Activated naive CD4-positive, alpha-beta T cell (primary cell): ENCODE measurements at regions not wholly inside any gene's neighbourhood (a gene's known extent, or its start where the extent isn't known, plus 50 kb on each side); places are given as distances from the start of the nearest gene placed in this dataset.
"Not testable (repeated sequence)": the region's sequence is repeated elsewhere in the genome, so short reads cannot be mapped to it uniquely, and the experiment has no call there.

Source experiments
- DNase-seq, 4 experiments: peaks; one replicate each; lab custom pipeline; 2025; lab: John Stamatoyannopoulos, UW

DNA sequence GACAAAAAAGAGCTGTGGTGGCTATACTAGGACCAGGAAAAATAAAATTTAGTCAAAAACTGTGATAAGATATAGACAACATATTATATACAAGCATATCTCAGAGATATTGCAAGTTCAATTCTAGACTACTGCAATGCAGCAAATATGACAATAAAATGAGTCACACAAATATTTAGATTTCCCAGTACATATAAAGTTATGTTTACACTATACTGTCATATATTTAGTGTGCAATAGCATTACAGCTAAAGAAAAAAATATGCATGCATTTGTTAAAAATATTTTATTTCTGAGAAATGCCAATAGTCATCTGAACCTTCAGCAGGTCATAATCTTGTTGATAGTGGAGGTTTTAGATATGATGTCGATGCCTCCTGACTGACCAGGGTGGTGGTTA is 72.1 kb downstream of the AKR1C4 start:
- DNase-seq, result no peak

DNA sequence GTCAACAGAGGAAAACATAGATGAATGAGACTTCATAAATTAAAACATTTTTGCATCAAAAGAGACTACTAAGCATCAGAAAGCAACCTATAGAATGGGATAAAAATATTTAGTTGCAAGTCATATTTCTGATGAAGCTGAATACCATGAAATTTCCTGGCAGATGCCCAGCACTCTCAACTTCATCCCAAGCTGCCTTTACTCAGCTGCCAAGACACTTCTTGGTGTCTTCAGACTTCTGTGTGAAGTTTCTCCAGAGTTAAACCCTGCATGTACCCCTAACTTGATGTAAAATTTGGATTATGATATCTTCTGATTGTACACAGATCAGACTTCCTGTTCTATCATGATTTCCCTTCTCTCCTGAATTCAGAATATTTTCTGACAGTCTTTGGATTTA is 73.2 kb downstream of the AKR1C4 start:
- DNase-seq, result no peak

DNA sequence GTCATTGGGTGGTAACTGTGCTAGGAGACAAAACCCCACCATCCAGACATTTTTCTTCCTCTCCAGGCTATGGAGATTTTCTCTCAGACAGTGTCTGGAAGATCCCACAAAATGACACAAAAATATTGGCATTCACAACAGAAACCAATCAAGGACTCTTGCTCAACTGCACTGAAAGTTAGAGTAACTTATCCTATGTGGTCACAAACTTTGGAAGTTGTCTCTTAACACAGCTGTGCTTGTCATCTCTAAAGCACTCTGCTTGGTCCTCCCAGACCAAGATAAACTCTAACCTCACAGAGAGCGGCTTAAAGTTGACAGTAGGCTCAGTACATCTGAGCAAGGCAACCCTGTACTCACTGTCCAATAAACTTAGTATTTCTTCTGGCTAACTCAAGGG is 74.9 kb downstream of the AKR1C4 start:
- no peak for DNase-seq

DNA sequence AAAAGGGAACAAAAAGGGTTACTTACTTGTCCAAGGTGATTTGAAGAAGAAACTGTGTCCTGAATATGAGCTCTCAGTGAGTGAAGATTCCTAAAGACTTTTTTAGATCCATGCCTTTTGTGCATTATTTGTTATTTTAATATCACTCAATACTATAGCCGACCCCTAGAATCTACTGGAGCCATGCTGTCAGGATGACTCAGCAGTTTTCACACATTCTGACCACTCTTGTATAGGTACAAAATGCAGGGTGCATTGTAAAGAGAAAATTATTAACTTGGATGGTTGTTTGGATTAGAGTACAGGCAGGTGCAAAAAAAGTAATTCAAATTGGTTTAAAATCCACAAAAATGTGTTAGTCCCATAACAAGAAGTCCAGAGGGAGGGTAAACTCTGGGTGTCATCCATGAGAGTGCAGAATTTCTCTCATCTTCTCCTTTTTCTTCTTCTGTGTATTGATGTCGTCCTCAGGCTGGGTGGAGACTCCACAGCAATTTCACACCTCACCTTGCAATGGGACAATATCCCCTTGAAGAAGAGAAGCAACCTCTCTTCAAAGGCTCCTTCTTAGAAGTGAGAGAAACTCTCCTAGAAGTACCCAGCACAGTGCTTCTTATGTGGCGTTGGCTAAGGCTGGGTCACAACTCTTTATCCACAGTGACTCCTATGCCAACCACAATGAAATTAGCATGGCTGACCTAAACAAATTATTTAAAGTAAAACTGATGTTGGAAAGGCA is 75.6 kb downstream of the AKR1C4 start:
- DNase-seq, result no peak

DNA sequence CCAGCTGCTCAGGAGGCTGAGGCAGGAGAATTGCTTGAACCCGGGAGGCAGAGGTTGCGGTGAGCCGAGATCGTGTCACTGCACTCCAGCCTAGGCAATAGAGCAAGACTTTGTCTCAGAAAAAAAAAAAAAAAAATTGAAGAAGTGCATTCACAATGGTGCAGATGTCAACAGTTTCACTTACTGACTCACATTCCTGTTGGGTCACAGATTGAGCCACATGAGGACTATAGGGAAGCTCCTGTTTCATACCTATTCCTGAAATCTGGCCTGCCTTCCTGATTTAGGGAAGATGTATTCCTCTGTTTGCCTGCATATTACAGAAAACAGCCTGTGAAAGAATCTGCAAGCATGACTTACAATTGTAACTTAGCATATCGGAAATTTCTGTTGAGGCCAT is 78.2 kb downstream of the AKR1C4 start:
- no peak for DNase-seq

DNA sequence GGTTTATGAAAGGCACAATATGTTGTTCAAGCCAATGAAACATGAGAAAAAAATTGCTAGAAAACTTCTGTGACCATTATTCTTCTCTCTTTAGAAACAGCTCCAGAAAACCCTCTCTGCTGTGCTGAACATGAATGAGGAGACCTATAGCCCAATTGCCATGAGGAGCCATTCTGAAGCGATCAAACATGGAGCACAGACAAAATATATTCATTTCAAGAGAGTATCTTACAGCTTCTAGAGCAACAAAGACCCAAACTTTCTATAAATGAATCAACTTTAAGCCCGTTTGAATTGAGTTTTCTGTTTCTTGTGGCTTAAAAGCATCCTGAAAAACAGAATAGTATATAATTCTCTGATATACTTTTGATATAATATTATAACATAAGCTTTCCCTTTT is 83.4 kb upstream of the UCN3 start:
- DNase-seq, result no peak

DNA sequence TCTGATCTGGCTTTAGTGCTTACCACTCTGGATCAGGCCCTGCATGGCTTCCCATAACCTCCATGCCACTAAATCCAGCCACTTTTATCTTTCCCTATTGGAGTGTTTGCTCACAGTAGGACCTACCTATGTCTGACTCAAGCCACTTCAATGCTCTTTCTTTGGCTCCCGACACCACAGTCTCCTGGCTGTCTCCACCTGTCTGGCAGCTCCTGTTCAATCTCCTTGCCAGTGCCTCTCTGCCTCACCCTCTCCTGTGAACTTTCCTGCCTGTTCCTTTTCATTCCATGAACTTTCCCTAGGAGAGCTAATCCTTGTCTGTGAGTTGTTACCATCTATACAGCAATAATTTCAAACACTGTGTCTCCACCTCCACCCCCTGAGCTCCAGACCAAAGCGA is 82.6 kb upstream of the UCN3 start:
- no peak for DNase-seq

DNA sequence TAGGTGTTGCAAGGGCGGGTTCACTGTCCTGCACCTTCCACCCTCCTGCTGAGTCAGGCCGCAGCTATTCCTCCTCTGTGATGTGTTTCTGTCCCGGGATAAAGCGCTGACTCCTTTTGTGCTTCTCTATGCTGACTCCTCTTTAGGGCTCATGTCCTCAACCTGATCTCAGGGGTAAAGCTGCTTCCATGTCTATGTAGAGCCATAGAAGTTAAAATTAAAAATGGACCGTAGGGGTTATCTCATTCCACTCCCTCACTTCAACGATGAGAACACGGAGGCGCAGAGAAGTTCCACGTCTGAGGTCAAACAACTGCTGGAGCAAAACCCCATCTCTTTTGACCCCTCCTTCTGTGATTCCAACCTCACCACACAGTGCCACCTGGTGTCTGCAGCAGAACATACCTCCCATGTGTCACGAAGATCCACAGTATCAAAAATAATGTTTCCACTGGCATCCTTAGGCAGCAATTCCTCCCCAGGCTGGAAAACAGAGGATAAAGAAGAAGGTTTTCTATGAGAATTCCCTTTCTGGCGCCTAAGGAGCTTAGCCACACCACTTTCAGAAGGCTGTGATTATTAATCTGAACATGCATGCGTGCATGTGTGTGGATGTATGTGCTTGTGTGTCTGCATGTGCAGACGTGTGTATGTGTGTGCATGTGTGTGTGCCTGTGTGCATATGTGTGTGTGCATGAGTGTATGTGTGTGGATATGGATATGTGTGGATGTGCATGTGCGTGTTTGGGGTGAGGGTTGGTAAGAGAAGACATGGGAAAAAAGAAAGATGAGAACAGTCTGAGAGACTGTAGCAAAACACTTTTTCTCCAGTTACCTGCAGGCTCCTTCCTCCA is 81.2 kb upstream of the UCN3 start:
- DNase-seq, result peak in 2 of 4 experiments; percentile 11 to 44

DNA sequence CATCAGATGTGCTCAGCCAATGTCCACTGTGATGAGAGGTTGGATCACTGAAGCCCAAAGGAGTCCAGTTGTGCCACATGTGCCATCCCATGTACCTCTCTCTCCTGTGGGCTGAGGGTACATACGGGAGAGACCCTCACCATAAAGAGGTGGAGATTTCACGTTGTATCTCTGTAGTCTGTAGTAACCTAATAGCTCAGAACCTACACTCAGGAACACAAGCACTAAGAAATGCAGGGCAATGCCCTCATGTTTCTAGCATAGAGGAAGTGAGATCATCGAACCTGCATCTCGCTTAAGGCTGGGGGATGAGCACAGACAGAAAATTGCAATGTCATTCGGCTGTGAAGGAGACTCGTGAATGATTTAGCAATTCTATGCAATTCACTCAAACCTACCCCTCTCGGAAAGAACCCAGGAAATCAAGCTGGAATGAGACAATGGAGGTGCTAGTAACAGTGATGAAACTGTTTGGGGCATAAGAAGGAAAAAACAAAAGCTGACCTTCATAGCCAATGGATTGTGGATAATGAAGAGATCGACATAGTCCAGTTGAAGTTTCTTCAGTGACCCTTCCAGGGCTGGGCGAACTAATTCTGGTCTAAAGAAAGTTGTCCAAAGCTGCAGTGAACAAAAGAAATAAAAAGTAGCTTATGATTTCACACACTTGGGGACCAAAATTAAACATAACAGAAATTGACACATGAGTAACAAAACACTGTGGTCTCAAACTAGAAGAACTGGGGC is 80.3 kb upstream of the UCN3 start:
- no peak for DNase-seq

DNA sequence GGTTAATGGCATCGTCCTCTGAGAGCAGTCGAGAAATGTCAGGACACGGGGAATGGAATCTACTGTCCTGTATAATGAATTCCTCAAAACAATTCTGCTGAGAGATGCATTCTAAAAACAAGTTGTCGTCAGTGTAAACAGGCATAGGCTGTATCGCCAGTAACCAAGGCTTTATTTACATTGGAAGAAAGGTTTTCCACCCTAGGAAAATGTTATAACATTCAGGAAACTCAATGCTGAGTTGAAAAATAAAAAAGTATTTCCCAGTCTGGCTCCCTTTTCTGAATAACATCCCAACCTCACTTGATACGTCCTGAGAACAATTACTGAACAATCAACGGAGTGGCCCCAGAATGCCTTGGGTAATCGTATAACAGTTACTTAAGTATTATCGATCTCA is 79.6 kb upstream of the UCN3 start:
- DNase-seq, result no peak

DNA sequence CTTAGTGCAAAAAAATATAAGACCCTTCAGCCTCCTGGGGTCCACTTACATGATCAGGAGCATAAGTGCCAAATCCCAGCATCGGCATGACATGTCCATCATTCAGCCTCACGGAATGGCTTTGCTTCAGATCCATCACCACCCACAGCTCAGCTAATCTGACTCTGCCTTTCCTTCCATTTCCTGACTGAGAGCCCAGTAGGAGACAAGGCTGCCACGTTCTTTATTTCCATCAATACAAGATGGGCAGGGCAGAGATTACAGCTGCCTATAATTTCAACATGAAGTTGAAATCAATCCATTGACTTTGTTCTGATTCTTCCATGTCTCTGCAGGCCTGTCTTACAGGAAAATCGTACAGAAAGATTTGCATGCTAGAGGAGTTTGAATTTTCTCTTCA is 76.4 kb upstream of the UCN3 start:
- DNase-seq, result no peak

DNA sequence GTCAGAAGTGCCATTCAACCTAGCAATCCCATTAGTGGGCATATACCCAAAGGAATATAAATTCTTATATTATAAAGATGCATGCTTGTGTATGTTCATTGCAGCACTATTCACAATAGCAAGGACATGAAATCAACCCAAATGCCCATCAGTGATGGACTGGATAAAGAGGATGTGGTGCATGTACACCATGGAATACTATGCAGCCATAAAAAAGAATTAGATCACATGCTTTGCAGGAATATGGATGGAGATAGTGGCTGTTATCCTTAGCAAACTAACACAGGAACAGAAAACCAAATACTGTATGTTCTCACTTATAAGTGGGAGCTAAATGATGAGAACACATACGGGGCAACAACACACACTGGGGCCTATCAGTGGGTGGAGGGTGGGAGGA is 75.5 kb upstream of the UCN3 start:
- DNase-seq, result not testable (repeated sequence)

DNA sequence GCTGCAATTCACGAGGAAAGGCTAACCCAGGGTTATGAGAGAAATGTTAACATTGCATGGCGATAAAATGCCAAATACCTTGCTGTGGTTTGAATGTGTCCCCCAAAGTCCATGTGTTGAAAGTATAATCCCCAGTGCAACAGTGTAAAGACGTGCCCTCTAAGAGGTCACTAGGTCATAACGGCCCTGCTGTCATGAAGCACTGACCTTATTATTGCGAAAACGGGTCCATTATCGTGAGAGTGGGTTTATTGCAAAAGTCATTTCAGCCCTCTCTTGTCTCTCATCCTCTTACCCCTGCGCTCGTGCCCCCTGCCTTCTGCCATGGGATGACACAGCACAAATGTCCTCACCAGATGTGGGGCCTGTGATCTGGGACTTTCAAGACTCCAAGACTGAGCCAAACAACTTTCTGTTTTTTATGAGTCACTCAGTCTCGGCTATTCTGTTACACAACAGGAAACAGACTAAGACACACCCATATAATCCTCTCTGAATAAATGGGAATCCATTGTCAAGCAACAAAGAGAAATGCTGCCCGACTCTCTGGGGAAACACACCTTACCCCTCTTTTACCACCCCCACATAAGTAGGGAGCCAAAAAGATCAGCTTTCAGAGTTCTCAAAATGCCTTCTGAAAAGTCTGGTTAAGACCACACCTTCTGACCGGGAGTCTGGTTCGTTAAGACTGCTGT is 73.1 kb upstream of the UCN3 start:
- DNase-seq, result peak in 1 of 4 experiments; percentile 54

DNA sequence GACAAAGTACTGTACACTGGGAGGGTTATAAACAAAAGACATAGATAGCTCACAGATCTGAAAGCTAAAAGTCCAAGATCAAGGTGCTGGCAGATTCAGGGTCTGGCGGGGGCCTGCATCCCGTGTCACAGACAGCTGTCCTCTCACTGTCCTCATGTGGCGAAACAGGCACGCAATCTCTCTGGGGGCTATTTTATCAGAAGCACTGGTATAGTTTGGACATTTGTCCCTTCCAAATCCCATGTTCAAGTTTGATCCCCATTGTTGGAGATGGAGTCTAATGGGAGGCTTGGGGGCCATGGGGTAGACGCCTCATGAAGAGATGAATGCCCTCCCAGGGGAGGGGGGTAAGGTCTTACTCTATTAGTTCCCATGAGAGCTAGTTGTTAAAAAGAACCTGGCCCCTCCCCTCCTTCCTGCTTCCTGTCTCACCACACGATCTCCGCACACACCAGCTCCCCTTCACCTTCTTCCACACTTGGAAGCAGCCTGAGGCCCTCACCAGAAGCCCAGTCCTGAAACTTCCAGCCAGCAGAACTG is 72.5 kb upstream of the UCN3 start:
- peak in 1 of 4 experiments; percentile 22 for DNase-seq

DNA sequence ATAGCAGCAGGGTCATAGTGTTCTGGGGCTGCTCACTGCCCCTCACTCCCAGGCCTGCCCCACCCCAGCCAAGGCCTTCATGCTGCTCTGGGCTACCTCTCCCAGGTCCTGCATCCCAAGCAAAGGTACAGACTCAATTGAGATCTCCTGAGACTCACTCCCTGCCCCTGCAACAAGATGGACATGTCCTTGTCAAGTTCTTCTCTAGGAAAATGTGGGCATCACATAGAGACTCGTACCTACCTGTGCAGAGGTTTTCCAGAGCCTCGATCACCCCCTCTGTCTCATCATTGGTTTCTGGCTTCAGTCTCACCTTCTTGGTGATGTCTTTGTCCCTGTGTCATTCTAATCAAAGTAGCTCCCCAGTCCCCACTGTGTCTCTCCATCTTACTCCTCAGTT is 71.8 kb upstream of the UCN3 start:
- not testable (repeated sequence) for DNase-seq

DNA sequence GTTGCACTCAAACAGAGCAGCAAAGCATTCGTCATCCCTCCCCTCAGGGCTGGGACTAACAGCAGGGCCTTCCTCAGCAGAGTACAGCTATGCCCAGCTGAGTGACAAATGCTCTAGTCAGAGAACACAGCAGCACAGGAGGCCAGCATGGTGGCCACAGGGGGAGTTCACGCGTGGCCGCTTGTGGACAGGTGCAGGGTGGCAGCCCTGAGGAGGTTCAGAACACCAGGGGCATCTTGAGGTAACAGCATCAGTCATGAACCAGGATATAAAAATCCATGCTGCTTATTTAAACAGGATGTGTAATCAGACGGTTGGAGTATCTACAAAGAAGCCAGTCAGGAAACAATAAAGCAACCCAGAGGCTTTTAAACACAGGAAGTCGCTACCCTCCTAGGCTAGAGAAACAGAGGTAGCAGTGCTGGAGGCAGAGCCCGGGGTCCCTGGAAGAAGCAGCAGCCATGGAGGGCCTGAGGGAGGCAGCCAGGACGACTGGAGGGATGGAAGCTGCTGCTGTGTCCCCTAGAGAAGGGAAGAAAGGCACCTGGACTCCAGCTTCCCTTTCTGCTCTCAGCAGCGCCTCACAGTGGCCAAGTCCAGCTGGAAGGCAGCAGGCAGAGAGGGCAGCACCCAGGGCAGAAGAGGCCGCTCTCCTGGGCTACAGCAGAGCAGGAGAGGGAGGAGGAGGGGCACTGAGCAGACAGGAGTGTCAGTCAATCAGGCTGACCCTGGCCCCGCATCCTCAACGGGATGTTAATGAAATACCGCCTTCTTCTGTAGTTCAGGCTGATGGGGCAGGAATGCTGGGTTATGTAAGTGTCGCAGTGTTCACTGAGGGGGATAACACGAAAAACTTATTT is 70.8 kb upstream of the UCN3 start:
- peak in 2 of 4 experiments; percentile 42 to 56 for DNase-seq

DNA sequence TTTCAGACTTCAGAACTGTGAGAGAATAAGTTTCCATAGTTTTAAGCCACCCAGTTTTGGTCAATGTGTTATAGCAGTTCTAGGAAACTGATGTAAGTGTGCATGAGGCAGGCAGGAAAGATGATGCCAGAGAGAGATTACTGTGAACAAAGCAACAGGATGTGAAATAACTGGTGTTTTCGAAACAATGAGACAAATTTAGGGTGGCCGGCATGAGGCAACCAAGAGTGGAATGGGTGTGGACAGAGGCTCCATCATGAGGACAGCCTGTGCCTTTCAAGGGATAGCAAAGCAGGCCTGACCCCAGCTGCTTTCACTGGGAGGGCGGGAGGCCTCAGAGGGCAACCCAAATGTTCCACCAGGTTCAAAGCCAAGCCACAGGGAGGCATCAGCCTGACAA is 67.3 kb upstream of the UCN3 start:
- DNase-seq, result no peak

DNA sequence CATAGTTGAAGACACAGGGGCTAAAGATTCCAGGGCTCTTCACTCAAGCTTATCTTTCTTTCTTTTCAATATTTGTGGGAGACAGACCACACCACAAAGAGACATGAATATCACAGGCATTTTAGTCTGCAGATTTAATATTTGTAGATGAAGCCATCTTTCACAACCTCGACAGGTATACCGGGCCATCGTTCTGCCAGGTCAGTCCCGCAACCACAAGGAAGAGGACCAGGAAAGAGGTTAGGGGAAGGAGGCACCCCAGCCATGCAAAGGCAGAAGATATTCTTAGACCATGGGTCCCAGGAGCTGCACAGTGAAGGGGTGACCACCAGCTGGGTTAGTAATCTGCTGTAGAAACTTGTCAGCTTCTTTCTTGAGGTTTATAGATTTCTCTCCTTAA is 66.8 kb upstream of the UCN3 start:
- DNase-seq, result no peak

DNA sequence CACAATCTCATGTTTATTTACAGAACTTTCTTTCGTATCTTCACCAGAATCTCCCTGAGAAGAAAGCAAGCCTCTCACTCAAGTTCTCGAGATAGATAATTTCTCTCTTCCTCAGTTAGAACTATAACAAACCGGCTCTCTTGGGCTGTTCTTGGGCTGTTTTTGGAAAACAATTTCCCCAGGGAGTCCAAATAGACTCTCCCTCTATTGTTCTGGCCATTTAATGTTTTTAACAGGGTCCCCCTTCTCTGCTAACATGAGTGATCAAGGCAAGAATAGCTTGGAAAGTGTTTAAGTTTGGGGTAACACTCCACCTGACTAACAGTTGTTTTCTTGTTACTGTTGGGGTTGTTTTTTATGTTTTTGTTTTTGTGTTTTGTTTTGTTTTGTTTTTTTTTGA is 64.8 kb upstream of the UCN3 start:
- DNase-seq, result no peak

DNA sequence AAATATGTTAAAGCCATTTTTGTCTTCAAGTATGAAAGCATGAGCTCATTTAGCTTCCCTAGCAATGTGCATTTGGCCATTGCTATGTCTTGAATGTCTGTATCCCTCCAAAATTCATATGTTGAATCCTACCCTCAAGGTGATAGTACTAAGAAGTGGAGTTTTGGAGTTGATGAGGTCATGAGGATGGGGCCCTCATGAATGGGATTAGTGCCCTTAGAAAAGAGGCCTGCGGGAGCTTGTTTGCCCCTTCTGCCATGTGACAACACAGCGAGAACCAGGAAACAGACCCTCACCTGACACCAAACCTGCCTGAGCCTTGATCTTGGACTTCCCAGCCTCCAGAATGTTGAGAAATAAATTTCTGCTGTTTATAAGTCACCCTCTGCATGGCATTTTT is 61.3 kb upstream of the UCN3 start:
- no peak for DNase-seq

DNA sequence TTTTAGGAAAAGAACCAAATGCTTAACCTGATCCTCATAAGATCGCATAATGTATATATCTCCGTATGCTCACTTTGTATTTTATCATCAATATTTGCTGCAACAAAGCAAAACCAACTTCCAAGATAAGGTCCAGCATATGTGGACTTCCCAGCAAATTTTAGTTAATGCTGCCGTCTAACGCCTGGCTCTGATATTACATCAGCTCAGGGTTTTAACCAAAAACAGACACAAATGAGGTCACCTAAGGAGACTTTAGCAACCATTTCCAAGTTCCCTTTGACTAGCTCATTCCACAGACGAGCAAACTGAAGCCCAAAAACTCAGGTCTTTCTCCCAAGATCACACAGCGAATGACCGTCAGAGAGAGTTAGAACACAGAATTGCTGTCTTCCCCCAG is 59.4 kb upstream of the UCN3 start:
- no peak for DNase-seq
